ENCODE measurements at regions not wholly inside any gene's neighbourhood (a gene's known extent, or its start where the extent isn't known, plus 50 kb on each side); places are given as distances from the start of the nearest gene placed in this dataset.

DNA sequence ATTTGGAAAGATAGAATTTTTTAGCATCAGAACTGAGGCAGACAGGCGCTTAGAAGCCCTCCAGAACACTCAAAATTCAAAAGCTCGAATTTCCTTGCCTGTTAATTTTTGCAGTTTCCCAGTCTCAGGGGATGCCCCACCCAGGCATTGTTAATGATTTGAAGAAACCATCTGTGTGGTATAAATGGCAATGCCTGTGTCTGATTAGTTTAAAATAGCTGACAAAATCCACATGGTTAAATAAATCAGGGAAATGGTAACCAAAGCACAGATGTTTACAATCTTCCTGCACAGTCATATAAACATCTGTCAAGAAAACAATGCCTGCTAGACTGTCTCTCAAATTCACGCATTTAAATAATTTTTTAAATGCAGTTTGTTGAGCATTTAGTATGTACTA, 185.2 kb upstream of the RGMB start:
- Mint-ChIP-seq H3K4me1 (peaks cover 3% of the 10 kb centered on the region), H3K36me3 (no peaks in the 10 kb centered on the region), H3K27ac (no peak overlapping the region), H3K4me3 (no peak overlapping the region), H3K27me3 (ENCODE audit: low read depth) (no peaks in the 10 kb centered on the region), H3K9me3 (peaks cover 4% of the 10 kb centered on the region)
- TF ChIP-seq, protein P1, sequence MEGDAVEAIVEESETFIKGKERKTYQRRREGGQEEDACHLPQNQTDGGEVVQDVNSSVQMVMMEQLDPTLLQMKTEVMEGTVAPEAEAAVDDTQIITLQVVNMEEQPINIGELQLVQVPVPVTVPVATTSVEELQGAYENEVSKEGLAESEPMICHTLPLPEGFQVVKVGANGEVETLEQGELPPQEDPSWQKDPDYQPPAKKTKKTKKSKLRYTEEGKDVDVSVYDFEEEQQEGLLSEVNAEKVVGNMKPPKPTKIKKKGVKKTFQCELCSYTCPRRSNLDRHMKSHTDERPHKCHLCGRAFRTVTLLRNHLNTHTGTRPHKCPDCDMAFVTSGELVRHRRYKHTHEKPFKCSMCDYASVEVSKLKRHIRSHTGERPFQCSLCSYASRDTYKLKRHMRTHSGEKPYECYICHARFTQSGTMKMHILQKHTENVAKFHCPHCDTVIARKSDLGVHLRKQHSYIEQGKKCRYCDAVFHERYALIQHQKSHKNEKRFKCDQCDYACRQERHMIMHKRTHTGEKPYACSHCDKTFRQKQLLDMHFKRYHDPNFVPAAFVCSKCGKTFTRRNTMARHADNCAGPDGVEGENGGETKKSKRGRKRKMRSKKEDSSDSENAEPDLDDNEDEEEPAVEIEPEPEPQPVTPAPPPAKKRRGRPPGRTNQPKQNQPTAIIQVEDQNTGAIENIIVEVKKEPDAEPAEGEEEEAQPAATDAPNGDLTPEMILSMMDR (IDR thresholded peaks at IDR 0.05; ENCODE audit: unreplicated experiment): no peak
- DNase-seq (ENCODE audit: low spot score in 2 of 2, unreplicated experiment in 2 of 2): no peak

DNA sequence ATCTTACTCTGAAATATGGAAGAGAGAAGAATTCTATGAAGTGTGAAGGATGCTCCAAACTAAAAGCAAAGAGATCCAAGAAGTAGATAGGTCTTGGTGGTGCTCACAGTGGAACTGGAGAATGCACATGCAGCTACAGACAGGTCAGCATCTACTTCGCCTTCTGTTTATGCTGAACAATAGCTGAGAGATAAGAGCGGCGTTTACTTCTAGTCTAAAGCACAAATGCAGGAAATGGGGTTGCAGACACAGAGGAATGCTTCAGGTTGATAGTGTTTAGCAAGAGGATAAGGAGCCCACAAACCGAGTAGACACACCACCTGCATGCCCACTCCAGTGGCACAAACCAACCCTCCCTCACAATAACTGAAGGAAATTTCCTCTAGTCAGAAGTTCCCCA, 180.0 kb upstream of the RGMB start:
- TF ChIP-seq, protein P1 (IDR thresholded peaks at IDR 0.05; ENCODE audit: unreplicated experiment): no peak
- Mint-ChIP-seq H3K27ac (no peak overlapping the region), H3K36me3 (no peaks in the 10 kb centered on the region), H3K4me3 (no peak overlapping the region), H3K9me3 (peaks cover 8% of the 10 kb centered on the region), H3K27me3 (ENCODE audit: low read depth) (no peaks in the 10 kb centered on the region), H3K4me1 (no peaks in the 10 kb centered on the region)
- no peak for DNase-seq (ENCODE audit: low spot score in 2 of 2, unreplicated experiment in 2 of 2)

DNA sequence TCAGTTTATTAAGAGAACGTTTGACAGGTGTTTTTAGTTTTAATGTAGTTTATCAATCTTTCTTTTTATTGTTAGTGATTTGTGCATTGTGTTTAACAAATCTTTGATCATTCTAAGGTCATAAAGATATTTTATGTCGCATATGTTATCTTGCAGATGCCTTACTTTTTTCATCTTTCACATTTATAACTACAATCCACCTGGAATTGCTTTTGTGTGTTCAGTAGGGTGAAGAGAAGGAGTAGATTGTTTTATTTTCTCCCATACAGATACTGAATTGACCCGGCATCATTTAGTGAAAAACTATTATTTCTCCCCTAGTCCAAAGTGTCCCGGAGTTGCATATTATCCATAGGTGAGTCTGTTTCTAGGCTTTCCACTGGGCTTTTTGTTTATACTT, 179.4 kb upstream of the RGMB start:
- no peaks in the 10 kb centered on the region for H3K36me3 Mint-ChIP-seq
- no peaks in the 10 kb centered on the region for H3K4me1 Mint-ChIP-seq
- H3K27ac Mint-ChIP-seq: no peak overlapping the region
- H3K9me3 Mint-ChIP-seq: peaks cover 11% of the 10 kb centered on the region
- no peak overlapping the region for H3K4me3 Mint-ChIP-seq
- TF ChIP-seq, protein P1 (IDR thresholded peaks at IDR 0.05; ENCODE audit: unreplicated experiment): no peak
- H3K27me3 Mint-ChIP-seq (ENCODE audit: low read depth): no peaks in the 10 kb centered on the region
- DNase-seq (ENCODE audit: low spot score in 2 of 2, unreplicated experiment in 2 of 2): no peak

DNA sequence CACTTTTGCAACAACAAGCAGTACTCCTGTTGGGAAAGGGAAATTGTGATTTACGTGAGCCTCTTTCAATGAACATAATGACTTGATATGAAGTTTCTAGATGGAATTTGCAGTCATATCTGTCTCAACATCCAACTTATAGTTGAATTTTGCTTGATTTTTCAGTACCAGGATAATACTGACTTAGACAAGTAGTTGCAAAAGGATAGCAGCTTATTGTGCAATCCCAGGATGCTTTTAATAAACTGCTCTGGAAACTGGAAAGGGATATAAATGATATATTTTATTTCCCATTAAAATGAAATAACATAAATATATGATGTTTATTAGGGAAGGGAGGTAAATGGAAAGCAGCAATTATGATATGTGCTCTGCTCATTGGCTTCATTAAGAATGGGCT, 174.4 kb upstream of the RGMB start:
- no peaks in the 10 kb centered on the region for H3K36me3 Mint-ChIP-seq
- H3K4me1 Mint-ChIP-seq: no peaks in the 10 kb centered on the region
- H3K27ac Mint-ChIP-seq: no peak overlapping the region
- TF ChIP-seq, protein P1 (IDR thresholded peaks at IDR 0.05; ENCODE audit: unreplicated experiment): no peak
- no peak overlapping the region for H3K4me3 Mint-ChIP-seq
- H3K9me3 Mint-ChIP-seq: peaks cover 28% of the 10 kb centered on the region
- DNase-seq (ENCODE audit: low spot score in 2 of 2, unreplicated experiment in 2 of 2): no peak
- H3K27me3 Mint-ChIP-seq (ENCODE audit: low read depth): no peaks in the 10 kb centered on the region

DNA sequence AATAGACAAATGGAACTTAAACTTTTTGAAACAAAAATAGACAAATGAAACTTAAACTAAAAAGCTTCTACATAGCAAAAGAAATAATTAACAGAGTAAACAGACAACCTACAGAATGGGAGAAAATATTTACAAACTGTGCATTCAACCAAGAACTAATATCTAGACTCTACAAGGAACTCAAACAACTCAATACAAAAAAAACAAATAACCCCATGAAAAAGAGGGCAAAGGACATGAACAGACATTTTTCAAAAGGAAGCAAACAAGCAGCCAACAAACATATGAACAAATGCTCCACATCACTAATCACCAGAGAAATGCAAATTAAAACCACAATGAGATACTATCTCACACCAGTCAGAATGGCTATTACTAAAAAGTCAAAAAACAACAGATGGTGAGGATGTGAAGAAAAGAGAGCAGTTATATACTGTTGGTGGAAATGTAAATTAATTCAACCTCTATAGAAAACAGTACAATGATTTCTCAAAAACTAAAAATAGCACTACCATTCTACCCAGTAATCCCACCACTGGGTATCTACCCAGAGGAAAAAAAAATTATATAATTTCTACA, 170.8 kb upstream of the RGMB start:
- TF ChIP-seq, protein P1 (IDR thresholded peaks at IDR 0.05; ENCODE audit: unreplicated experiment): no peak
- Mint-ChIP-seq H3K36me3 (no peaks in the 10 kb centered on the region), H3K4me3 (no peak overlapping the region), H3K4me1 (peaks cover 9% of the 10 kb centered on the region), H3K9me3 (peaks cover 25% of the 10 kb centered on the region), H3K27ac (no peak overlapping the region), H3K27me3 (ENCODE audit: low read depth) (no peaks in the 10 kb centered on the region)
- no peak for DNase-seq (ENCODE audit: low spot score in 2 of 2, unreplicated experiment in 2 of 2)

DNA sequence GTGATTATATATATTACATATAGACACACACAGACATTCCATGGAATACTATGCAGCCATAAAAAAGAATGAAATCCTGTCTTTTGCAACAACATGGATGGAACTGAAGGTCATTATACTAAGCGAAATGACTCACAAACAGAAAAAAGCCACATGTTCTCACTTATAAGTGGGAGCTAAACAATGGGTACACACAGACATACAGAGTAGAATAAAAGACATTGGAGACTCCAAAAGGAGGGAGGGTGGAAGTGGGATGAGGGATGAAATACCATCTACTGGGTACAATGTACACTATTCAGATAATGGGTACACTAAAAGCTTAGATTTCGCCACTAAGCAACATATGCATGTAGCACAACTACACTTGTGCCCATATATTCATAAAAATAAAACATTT, 170.0 kb upstream of the RGMB start:
- Mint-ChIP-seq H3K27ac (no peak overlapping the region), H3K36me3 (no peaks in the 10 kb centered on the region), H3K9me3 (peaks cover 23% of the 10 kb centered on the region), H3K27me3 (ENCODE audit: low read depth) (no peaks in the 10 kb centered on the region), H3K4me1 (peaks cover 9% of the 10 kb centered on the region), H3K4me3 (no peak overlapping the region)
- TF ChIP-seq, protein P1 (IDR thresholded peaks at IDR 0.05; ENCODE audit: unreplicated experiment): no peak
- no peak for DNase-seq (ENCODE audit: low spot score in 2 of 2, unreplicated experiment in 2 of 2)

All from mesothelial cell of epicardium (in vitro differentiated cells).